GM18526 (cell line): ENCODE measurements at regions not wholly inside any gene's neighbourhood (a gene's known extent, or its start where the extent isn't known, plus 50 kb on each side); places are given as distances from the start of the nearest gene placed in this dataset.

ENCODE experiments used
- POLR2A ChIP-seq: IDR thresholded peaks from 3 replicates; pipeline ENCODE4 v1.6.1; 2011; ENCODE audit not compliant: insufficient read length; ENCODE audit errors: extremely low read depth

- TF ChIP-seq POLR2A: no peak
Measured at GRCh38 chr16:86869288-86870022, 291.1 kb downstream of the FOXL1 start.

GRCh38 chr16:86870380-86870779 is 292.0 kb downstream of the FOXL1 start:
- TF ChIP-seq POLR2A: no peak

- TF ChIP-seq POLR2A: no peak
Measured at GRCh38 chr16:86872131-86872530, 293.8 kb downstream of the FOXL1 start.

GRCh38 chr16:86872833-86873232 is 294.5 kb downstream of the FOXL1 start:
- TF ChIP-seq POLR2A: no peak

- TF ChIP-seq POLR2A: no peak
Measured at GRCh38 chr16:86874141-86874540, 295.8 kb downstream of the FOXL1 start.

GRCh38 chr16:86876499-86876898 is 298.1 kb downstream of the FOXL1 start:
- no peak for TF ChIP-seq POLR2A

- TF ChIP-seq POLR2A: no peak
Measured at GRCh38 chr16:86877108-86877507, 298.8 kb downstream of the FOXL1 start.

GRCh38 chr16:86877835-86878234 is 299.5 kb downstream of the FOXL1 start:
- TF ChIP-seq POLR2A: no peak

GRCh38 chr16:86878236-86879080 is 300.1 kb downstream of the FOXL1 start:
- TF ChIP-seq POLR2A: no peak

GRCh38 chr16:86879268-86879667 is 300.9 kb downstream of the FOXL1 start:
- no peak for TF ChIP-seq POLR2A

- TF ChIP-seq POLR2A: no peak
Measured at GRCh38 chr16:86880316-86881117, 302.2 kb downstream of the FOXL1 start.

- TF ChIP-seq POLR2A: no peak
Measured at GRCh38 chr16:86881118-86881510, 302.8 kb downstream of the FOXL1 start.

GRCh38 chr16:86881861-86882273 is 303.5 kb downstream of the FOXL1 start:
- no peak for TF ChIP-seq POLR2A

GRCh38 chr16:86882586-86883280 is 304.4 kb downstream of the FOXL1 start:
- no peak for TF ChIP-seq POLR2A

GRCh38 chr16:86883583-86884389 is 305.4 kb downstream of the FOXL1 start:
- TF ChIP-seq POLR2A: no peak

- TF ChIP-seq POLR2A: no peak
Measured at GRCh38 chr16:86884390-86884650, 306.0 kb downstream of the FOXL1 start.
